Thyroid gland (tissue), 4 donors: ENCODE measurements at regions not wholly inside any gene's neighbourhood (a gene's known extent, or its start where the extent isn't known, plus 50 kb on each side); places are given as distances from the start of the nearest gene placed in this dataset.

ENCODE experiments used
- DNase-seq, 2 donors: peaks; one replicate each; pipeline ENCODE4 v3.0.0-alpha.2; 2019
- H3K27ac ChIP-seq, 3 donors: fragments of 200-600 bp; sonication (generic); 1 replicate in 2 of 3; 2 replicates in 1 of 3; pipeline ENCODE4 v1.5.1; 2016 to 2019; ENCODE audit warnings: mild to moderate bottlenecking in 1 of 3, moderate library complexity in 1 of 3
- H3K27me3 ChIP-seq: fragments of 200-600 bp; sonication (generic); one replicate; pipeline ENCODE4 v1.5.1; 2019
- H3K36me3 ChIP-seq, 2 donors: fragments of 200-600 bp; sonication (generic); one replicate each; pipeline ENCODE4 v1.5.1; 2016 to 2019
- H3K4me1 ChIP-seq, 2 donors: fragments of 200-600 bp; sonication (generic); one replicate each; pipeline ENCODE4 v1.5.1; 2017 to 2019
- H3K4me3 ChIP-seq, 3 donors: fragments of 200-600 bp; sonication (generic); replicated peaks in 1 of 3; 1 replicate in 2 of 3; 2 replicates in 1 of 3; pipeline ENCODE4 v1.5.1; 2016; ENCODE audit warnings: mild to moderate bottlenecking in 1 of 3
- H3K9me3 ChIP-seq: fragments of 200-600 bp; sonication (generic); one replicate; pipeline ENCODE4 v1.5.1; 2017
- CTCF ChIP-seq, 6 experiments: fragments of 200-600 bp in 3 of 6; fragments of 450-650 bp in 3 of 6; sonication (generic) in 3 of 6; IDR thresholded peaks; one replicate each; pipeline ENCODE4 v1.5.1; 2016 to 2019; ENCODE audit warnings: antibody characterized with exemption in 6 of 6, mild to moderate bottlenecking in 2 of 6, inconsistent platforms in 1 of 6, moderate library complexity in 1 of 6
- POLR2A ChIP-seq, 2 donors: fragments of 450-650 bp; IDR thresholded peaks; one replicate each; pipeline ENCODE4 v1.6.1; 2017; ENCODE audit warnings: antibody characterized with exemption in 2 of 2, mild to moderate bottlenecking in 2 of 2, moderate library complexity in 1 of 2
- WGBS, 2 donors: methylation state at CpG; one replicate each; pipeline ENCODE4 v1.1.5; 2017; 5-methylcytosine and 5-hydroxymethylcytosine counted together
- intact Hi-C: fragments of 100-400 bp; cut with DNase I; formaldehyde crosslinking; loops from one replicate; pipeline ENCODE4 v1.15.1; 2023

GRCh38 chr9:19681846-19682245 is 107.0 kb downstream of the SLC24A2 start:
- WGBS, 2 donors = 88 to 94% methylated on average over 3 of the region's 3 CpGs
- intact Hi-C loops = no loop called here
- Histone ChIP-seq H3K9me3 (no peaks in the 10 kb centered on the region), H3K27me3 (no peaks in the 10 kb centered on the region), H3K4me1 (no peaks in the 10 kb centered on the region), H3K4me3 (no peak overlapping the region), H3K27ac (no peak overlapping the region), H3K36me3 (no peaks in the 10 kb centered on the region)
- DNase-seq = no peak
- TF ChIP-seq POLR2A (IDR thresholded peaks at IDR 0.05) = no peak
- no peak for TF ChIP-seq CTCF (IDR thresholded peaks at IDR 0.05)

GRCh38 chr9:19677924-19678323 is 110.9 kb downstream of the SLC24A2 start:
- no peak overlapping the region for H3K27ac ChIP-seq
- intact Hi-C loops = no loop called here
- no peaks in the 10 kb centered on the region for H3K27me3 ChIP-seq
- TF ChIP-seq POLR2A (IDR thresholded peaks at IDR 0.05) (no peak), CTCF (IDR thresholded peaks at IDR 0.05) (no peak)
- no peaks in the 10 kb centered on the region for H3K9me3 ChIP-seq
- DNase-seq = no peak
- H3K4me1 ChIP-seq = no peaks in the 10 kb centered on the region
- H3K36me3 ChIP-seq = no peaks in the 10 kb centered on the region
- H3K4me3 ChIP-seq = no peak overlapping the region
- WGBS, 2 donors = 91 to 96% methylated on average over 5 of the region's 5 CpGs

DNA sequence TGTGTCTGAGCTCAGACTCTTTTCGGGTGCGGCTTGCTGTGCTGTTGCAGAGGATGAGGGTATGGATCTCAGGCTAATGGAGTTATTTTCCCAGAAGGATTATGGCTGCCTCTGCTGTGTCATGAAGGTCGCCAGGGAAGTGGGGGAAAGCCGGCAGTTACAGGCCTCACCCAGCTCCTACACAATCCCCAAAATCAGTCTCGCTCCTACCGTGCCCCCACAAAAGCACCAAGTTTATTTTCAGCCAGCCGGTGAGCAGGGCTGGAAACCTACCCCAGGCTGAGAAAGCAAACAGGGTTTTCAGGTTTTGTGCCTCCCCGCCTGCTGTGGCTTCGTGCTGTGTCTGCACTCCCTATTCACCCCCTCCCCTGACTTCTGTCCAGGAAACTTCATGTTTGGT is 113.3 kb downstream of the SLC24A2 start:
- Histone ChIP-seq H3K4me3 (no peak overlapping the region), H3K27me3 (no peaks in the 10 kb centered on the region), H3K4me1 (no peaks in the 10 kb centered on the region), H3K36me3 (no peaks in the 10 kb centered on the region), H3K27ac (no peak overlapping the region), H3K9me3 (no peaks in the 10 kb centered on the region)
- DNase-seq = no peak
- no peak for TF ChIP-seq CTCF (IDR thresholded peaks at IDR 0.05)
- no peak for TF ChIP-seq POLR2A (IDR thresholded peaks at IDR 0.05)
- intact Hi-C loops = no loop called here
- WGBS, 2 donors = 71 to 79% methylated on average over 9 of the region's 9 CpGs

GRCh38 chr9:19666575-19666974 is 122.3 kb downstream of the SLC24A2 start:
- no peaks in the 10 kb centered on the region for H3K27me3 ChIP-seq
- intact Hi-C loops = no loop called here
- H3K27ac ChIP-seq = no peak overlapping the region

More at GRCh38 chr9:19666575-19666974, 122.3 kb downstream of the SLC24A2 start:
- Histone ChIP-seq H3K9me3 (no peaks in the 10 kb centered on the region), H3K4me3 (no peak overlapping the region), H3K4me1 (no peaks in the 10 kb centered on the region), H3K36me3 (no peaks in the 10 kb centered on the region)
- no peak for TF ChIP-seq CTCF (IDR thresholded peaks at IDR 0.05)
- DNase-seq = no peak
